Kidney (tissue), 13 donors: ENCODE measurements at regions not wholly inside any gene's neighbourhood (a gene's known extent, or its start where the extent isn't known, plus 50 kb on each side); places are given as distances from the start of the nearest gene placed in this dataset.
A peak's percentile ranks its signal among the peaks of the same experiment; 100 is the strongest.
"Not testable (repeated sequence)": the region's sequence is repeated elsewhere in the genome, so short reads cannot be mapped to it uniquely, and the experiment has no call there.

ENCODE experiments used
- DNase-seq, 5 donors: peaks; one replicate each; pipeline ENCODE4 v3.0.0-alpha.2; 2013 to 2020
- FAIRE-seq: peaks from 2 replicates; lab custom pipeline; 2012; peaks lifted over from hg19 to GRCh38; lab: Jason Lieb, UNC
- H3K27ac ChIP-seq, 2 donors: one replicate each; pipeline ENCODE4 v1.7.0; 2013; ENCODE audit warnings: low read depth in 2 of 2, low read length in 2 of 2, inconsistent platforms in 1 of 2
- H3K27me3 ChIP-seq: one replicate; pipeline ENCODE4 v1.7.1; 2013; ENCODE audit warnings: low read length, inconsistent platforms; ENCODE audit not compliant: control insufficient read depth, insufficient read depth
- H3K36me3 ChIP-seq, 3 donors: one replicate each; pipeline versions ENCODE4 v1.7.0 to v1.7.1; 2013; ENCODE audit warnings: low read length in 3 of 3, control low read depth in 1 of 3, inconsistent platforms in 1 of 3; ENCODE audit not compliant: insufficient read depth in 3 of 3, control insufficient read depth in 2 of 3
- H3K4me1 ChIP-seq, 3 donors: one replicate each; pipeline versions ENCODE4 v1.7.0 to v1.7.1; 2013; ENCODE audit warnings: low read length in 3 of 3, inconsistent platforms in 1 of 3, low read depth in 1 of 3; ENCODE audit not compliant: control insufficient read depth in 2 of 3, insufficient read depth in 2 of 3
- H3K4me3 ChIP-seq, 3 donors: one replicate each; pipeline versions ENCODE4 v1.7.0 to v1.8.1; 2013; ENCODE audit warnings: low read length in 3 of 3, control low read depth in 1 of 3, inconsistent platforms in 1 of 3
- H3K9ac ChIP-seq, 3 donors: one replicate each; pipeline versions ENCODE4 v1.7.0 to v1.7.1; 2013; ENCODE audit warnings: low read length in 3 of 3, control low read depth in 1 of 3, inconsistent platforms in 1 of 3
- H3K9me3 ChIP-seq, 3 donors: one replicate each; pipeline versions ENCODE4 v1.7.0 to v1.7.1; 2013; ENCODE audit warnings: low read length in 3 of 3, control low read depth in 1 of 3, inconsistent platforms in 1 of 3; ENCODE audit not compliant: control insufficient read depth in 2 of 3, insufficient read depth in 1 of 3
- intact Hi-C: fragments of 100-400 bp; cut with DNase I; formaldehyde crosslinking; loops from one replicate; pipeline ENCODE4 v1.11.1; 2022
- TF ChIP-seq, protein P1 (sequence below): IDR thresholded peaks from 3 replicates; pipeline ENCODE4 v1.5.1; 2012; ENCODE audit warnings: mild to moderate bottlenecking, moderate library complexity, borderline replicate concordance; ENCODE audit not compliant: insufficient read depth; ENCODE audit errors: extremely low read depth
- donor health status: control.
- donor health status: control.
- donor health status: control.
- donor health status: control.
- donor health status: control.
- donor health status: DM: yes; HTN: yes; CAD: no.
- donor health status: Normal renal cell carcinoma (clear cell type).

DNA sequence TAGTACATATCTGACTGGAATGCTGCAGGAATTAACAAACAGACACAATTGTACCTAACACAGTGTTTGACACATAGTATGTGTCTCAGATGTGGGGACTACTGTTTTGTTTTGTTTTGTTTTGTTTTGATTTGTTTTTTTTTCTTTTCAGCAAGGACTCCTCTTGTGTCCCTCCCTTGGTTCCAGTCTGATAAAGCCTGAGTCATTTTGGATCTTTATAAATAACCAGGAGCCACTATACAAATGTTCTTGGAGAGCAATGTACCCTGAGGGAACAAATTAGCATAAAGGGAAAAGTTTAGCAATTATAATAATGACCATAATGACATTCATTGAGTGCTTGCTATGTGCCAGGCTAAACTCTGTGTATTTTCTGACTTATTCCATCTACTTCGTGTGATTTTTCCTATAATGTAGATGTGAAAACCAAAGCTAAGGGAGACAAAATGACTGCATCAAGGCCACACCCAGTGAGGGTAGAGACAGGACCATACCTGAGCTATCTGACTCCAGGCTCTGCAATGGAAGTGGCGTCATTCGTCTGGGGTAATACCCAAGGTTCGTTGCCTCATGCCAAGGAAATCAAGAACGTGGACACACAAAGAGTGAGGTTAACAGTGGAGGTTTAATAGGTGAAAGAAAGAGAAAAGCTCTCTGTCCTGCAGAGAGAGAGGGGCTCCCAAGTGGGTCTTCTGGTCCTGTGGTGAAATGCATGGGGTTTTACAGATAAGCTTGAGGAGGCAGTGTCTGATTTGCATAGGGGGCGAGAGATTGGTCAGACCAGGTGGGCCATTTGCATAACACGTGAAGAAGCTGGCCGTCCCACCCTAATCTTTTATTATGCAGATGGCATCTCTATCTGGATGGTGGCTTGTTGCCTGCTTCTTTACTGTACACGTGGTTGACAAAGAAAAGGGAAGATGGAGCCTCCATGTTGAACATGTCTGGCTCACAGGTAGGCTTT is 285.5 kb upstream of the SFSWAP start:
- Histone ChIP-seq H3K4me3 (no peak overlapping the region), H3K27ac (no peak overlapping the region), H3K36me3 (no peaks in the 10 kb centered on the region), H3K9ac (no peak overlapping the region), H3K4me1 (peaks cover 0 to 6% (median 0%) of the 10 kb centered on the region in 3 donors), H3K27me3 (no peaks in the 10 kb centered on the region), H3K9me3 (peaks cover 0 to 8% (median 3%) of the 10 kb centered on the region in 3 donors)
- TF ChIP-seq, protein P1, sequence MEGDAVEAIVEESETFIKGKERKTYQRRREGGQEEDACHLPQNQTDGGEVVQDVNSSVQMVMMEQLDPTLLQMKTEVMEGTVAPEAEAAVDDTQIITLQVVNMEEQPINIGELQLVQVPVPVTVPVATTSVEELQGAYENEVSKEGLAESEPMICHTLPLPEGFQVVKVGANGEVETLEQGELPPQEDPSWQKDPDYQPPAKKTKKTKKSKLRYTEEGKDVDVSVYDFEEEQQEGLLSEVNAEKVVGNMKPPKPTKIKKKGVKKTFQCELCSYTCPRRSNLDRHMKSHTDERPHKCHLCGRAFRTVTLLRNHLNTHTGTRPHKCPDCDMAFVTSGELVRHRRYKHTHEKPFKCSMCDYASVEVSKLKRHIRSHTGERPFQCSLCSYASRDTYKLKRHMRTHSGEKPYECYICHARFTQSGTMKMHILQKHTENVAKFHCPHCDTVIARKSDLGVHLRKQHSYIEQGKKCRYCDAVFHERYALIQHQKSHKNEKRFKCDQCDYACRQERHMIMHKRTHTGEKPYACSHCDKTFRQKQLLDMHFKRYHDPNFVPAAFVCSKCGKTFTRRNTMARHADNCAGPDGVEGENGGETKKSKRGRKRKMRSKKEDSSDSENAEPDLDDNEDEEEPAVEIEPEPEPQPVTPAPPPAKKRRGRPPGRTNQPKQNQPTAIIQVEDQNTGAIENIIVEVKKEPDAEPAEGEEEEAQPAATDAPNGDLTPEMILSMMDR: no peak
- FAIRE-seq (no peak), DNase-seq (no peak)
- intact Hi-C loops: no loop called here

DNA sequence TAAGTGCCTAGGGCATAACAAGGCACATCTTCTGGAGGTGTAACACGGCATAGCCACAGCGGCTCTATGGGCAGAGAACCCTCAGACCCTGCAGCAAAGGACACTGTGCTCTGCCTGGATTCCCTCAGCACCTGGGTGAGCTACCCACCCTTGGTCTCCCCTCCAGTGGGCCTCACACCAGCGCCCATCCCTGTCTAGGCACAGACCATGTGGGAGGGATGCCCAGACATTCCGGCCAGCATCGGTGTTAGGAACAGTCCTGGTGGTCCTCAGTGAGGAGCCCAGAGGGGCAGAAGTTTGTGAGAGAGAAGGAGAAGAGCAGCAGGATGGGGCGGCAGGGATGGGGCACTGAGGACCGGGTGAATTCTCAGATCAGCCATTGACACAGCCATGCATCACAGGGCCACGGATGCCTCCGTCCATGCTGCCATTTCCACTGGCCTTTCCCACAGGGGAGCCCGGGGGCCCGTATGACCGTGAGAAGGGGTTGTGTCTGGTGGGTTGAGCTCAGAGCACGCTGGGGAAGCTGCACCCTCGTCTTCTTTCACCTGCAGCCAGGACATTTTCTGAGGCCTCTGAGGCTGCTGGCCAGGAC is 282.7 kb upstream of the SFSWAP start:
- peaks cover 0 to 6% (median 2%) of the 10 kb centered on the region in 3 donors for H3K4me1 ChIP-seq
- intact Hi-C loops: no loop called here
- DNase-seq (peak in 3 of 5 donors; percentile 8 to 73 (median 23)), FAIRE-seq (no peak)
- H3K36me3 ChIP-seq: no peaks in the 10 kb centered on the region
- H3K9me3 ChIP-seq: peaks cover 0 to 9% (median 3%) of the 10 kb centered on the region in 3 donors
- H3K4me3 ChIP-seq: no peak overlapping the region
- H3K27me3 ChIP-seq: peaks cover 4% of the 10 kb centered on the region
- TF ChIP-seq, protein P1: no peak
- H3K9ac ChIP-seq: no peak overlapping the region
- peak overlapping the region in 1 of 2 donors; percentile 41 for H3K27ac ChIP-seq

DNA sequence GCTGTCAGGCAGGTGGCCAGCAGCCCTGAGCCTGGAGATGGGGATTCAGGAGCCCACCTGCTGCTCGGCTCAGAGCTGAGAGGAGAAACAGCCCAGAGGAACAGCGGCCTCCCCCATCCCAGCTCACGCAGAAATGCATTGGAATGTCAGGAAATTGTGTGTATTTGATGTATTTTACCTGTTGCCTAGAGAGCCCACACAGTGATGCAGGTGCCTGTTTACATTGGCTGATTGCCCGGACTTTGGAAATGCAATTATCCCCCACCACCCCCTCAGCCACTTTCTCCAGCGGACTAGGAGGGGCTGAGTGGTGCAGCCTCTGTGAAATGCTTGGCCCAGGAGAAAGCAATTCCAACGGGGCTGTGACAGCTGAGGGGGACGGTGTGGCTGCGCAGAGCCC is 281.7 kb upstream of the SFSWAP start:
- H3K27ac ChIP-seq, H3K4me1 ChIP-seq, H3K27me3 ChIP-seq, H3K9ac ChIP-seq, H3K4me3 ChIP-seq, FAIRE-seq, DNase-seq, H3K9me3 ChIP-seq, H3K36me3 ChIP-seq, intact Hi-C loops: not testable (repeated sequence)

DNA sequence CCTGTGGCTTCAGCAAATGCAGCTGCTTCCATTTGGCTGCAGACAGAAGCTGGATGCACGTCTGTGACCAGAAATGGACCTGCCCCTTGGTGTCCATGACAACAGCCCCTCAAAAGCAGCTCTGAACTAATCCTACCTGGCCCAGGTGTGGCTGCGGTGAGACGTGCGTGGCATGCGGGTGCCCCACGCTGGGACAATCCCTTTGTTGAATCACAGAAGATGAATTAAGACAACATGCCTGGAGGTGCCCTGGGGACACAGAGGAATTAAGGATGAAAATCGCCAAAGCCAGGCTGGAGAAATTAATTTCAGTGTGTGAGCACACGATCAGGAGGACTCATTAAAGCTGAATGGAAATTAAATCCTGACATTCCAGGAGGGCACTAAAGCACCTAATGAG is 281.2 kb upstream of the SFSWAP start:
- H3K27ac ChIP-seq: peak overlapping the region in 1 of 2 donors; percentile 47
- FAIRE-seq, intact Hi-C loops, H3K9me3 ChIP-seq, H3K36me3 ChIP-seq, H3K9ac ChIP-seq, H3K4me1 ChIP-seq, H3K27me3 ChIP-seq, H3K4me3 ChIP-seq: not testable (repeated sequence)
- peak in 2 of 5 donors; percentile 41 to 49 for DNase-seq
